GM19397 (cell line): ENCODE measurements at regions not wholly inside any gene's neighbourhood (a gene's known extent, or its start where the extent isn't known, plus 50 kb on each side); places are given as distances from the start of the nearest gene placed in this dataset.
"Not testable (repeated sequence)": the region's sequence is repeated elsewhere in the genome, so short reads cannot be mapped to it uniquely, and the experiment has no call there.

Experiments
- ATAC-seq: cut with Tn5 transposase; IDR thresholded peaks from one replicate; pipeline ENCODE4 v1.9.1; 2021; ENCODE audit warnings: mild to moderate bottlenecking, moderate library complexity; ENCODE audit not compliant: unreplicated experiment

DNA sequence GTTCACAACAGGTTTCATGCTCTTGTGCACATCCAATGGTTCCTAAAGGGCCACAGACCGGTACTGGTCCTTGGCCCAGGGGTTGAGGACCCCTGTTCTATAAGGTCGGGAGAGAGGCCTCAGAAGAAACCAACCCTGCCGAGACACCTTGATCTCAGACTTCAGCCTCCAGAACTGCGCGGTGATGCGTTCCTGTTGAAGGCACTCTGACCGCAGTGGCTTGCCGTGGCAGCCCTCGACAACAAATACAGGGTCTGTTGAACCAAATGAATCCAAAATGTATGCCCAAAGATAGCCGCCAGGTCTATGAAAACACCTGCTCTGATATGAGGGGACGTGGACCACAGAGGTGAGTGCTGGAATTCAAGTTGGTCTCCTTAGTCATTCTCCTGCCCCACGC is 389.8 kb downstream of the SEC14L1 start:
- ATAC-seq = no peak

- ATAC-seq = no peak
Measured at GRCh38 chr17:77531002-77531401, 390.2 kb downstream of the SEC14L1 start.

DNA sequence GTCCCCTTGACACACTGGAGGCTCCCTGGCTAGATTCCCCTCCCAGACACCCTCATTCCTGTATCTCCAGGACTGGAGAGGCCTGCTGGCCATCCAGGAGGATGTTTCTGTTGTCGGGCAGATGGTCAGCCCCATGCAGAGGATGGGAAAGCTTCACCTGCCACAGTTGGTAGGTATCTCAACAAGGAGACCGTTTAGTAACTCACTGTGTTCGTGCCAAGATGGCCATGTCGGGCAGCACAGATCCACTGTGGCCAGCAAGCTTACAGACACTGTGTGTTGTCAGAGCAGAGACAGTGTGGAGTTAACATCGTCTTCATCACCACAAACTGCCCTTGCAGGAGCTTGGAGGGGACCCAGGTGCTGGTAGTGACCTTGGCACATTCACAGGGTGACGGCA is 390.9 kb downstream of the SEC14L1 start:
- ATAC-seq = no peak

- ATAC-seq = not testable (repeated sequence)
Measured at GRCh38 chr17:77533697-77534096, 392.9 kb downstream of the SEC14L1 start.

DNA sequence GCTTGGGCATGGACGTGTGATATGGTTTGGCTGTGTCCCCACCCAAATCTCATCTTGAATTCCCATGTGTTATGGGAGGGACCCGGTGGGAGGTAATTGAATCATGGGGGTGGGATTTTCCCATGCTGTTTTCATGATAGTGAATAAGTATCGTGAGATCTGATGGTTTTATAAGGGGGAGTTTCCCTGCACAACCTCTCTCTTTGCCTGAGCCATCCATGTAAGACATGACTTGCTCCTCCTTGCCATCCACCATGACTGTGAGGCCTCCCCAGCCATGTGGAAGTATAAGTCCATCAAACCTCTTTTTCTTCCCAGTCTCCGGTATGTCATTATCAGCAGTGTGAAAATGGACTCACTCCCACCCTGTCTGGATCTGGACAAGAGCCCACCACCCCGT is 393.4 kb downstream of the SEC14L1 start:
- ATAC-seq = no peak

DNA sequence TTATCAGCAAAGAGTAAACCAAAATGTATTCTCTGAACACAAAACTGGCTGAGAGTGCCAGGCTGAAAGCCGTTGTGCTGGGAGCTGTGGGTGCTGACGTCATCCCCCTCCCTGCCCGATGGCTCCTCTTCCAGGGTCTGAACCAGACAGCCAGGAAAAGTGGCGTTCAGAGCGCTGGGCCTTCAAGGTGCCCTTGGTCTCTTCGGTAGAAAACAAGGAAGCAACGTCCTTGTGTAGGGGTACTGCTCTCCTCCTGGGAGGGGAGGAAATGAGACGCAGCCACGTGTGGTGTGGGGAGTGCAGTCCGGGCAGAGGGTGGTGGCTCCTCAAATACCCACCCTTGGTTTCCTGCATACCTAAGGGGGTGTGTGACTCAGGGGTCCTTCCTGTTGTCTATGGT is 394.7 kb downstream of the SEC14L1 start:
- no peak for ATAC-seq

DNA sequence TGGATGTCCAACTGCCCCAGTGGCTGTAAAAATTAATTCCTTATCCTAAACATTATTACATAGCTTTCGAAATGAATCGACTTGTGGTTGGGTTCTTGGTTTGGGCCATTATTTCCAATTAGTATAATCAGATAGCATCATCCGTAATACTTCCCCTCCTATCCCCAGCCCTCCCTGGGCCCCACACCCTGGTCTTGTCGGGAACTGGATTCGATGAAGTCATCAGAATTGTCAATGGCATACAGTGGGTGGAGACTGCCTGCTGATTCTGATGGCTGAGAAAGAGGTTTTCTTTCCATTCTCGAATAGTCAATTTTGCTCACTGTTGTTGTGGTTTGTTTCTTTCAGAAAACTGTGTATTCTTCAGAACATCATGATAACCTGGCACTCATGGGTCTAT is 395.1 kb downstream of the SEC14L1 start:
- ATAC-seq = no peak

- ATAC-seq = no peak
Measured at GRCh38 chr17:77537566-77537965, 396.8 kb downstream of the SEC14L1 start.

GRCh38 chr17:77540531-77540930 is 399.8 kb downstream of the SEC14L1 start:
- no peak for ATAC-seq

DNA sequence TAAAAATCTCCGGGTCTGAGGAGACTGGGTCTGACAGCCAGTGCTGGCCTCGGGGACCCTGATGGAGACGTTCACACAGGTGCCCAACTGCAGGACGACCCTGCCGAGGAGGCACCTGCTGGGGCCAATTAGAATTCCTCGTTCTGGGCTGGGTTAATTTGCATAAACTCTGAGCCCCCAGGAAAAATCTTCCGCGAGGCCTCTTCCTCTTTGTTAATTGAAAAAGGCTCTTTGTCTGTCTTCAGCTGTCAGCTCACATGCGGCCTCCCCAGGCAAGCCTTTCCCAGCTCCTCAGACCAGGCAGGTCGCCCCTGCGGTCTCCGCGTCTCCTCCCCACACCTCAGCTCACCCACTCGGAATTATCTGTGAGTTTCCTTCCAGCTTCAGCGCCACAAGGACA is 400.2 kb downstream of the SEC14L1 start:
- no peak for ATAC-seq

DNA sequence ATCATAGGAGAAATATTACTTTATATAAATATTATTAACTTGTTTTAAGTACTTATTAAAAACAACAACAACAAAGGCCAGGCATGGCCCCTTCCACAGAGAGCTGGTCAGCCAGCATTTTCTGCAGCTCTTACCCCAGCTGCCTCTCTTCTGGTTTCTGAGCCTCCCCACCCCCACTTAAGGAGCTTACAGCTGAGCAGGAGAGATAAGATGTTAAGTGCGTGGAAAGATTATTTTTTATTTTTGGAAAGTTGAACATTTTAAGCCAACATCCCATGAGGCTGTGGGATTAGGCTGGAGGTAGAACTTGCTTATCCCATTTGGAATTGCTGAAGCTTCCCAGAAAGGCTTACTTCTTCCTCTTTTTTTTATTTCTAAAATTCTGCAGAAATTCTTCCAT is 401.2 kb downstream of the SEC14L1 start:
- ATAC-seq = no peak

DNA sequence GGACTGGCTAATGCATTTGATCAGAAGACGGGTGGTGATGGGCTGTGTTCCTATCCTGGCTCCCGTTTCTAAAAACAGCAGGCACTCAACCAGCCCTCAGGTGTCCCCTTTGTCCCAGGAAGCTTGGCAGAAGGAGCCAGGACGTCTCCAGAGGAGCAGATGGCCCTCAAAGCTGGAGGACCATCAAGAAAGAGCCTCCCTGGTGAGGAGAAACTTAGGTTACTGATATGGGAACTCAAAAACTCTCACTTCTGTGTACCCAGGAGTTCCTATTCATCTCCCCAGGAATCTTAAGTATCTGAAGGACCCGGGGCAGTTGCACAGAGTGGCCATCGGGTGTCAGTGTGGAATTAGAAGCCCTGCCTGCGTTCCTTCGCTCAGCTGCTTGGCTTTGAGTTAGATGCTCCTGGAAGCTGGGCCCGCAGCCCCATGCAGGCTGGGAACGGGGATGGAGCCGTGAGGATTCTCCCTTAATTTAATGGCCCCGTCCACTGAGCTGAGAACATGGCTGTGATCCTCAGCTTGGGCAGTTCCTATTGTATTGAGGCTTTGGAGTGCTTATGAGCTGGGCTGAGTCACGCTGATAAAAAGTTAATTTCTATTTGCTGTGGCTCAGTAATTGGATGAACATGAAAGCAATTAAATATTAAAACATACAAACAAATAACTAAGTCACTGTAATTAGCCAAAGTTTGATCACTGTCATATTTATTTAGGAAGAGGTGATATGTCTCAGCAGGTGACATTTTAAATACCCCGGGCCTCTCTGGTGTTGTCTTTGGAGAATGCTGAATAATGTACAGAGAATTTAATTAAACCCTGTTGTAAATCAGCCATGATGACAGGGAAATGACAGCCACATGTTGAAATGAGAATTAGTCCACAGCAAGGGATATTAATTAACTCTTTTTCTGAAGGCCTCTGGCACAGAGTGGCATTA is 402.1 kb downstream of the SEC14L1 start:
- no peak for ATAC-seq

GRCh38 chr17:77543801-77544200 is 403.0 kb downstream of the SEC14L1 start:
- no peak for ATAC-seq

GRCh38 chr17:77544347-77545110 is 403.8 kb downstream of the SEC14L1 start:
- no peak for ATAC-seq

DNA sequence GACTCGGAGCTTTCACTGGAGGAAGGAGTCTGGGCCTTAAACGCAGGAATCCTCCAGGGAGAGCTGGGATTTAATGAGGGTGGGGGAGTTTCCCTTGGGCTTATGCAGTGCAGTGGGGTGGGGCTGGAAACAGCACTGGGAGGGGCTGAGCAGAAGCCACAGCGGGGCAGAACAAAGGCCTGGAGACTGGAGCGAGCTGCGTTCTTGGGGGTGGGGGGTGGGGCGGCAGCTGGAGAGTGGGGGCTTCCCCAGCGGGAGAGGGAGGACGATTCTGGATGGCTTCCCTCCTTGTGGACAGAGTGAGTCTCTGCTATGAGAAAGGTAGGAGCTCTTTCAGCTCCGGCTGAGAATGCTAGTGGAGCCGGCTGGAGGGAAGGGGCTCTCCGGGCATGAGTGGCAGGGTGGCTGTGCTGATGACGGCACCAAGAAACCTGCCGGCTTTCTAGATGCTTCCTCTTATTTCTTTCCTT is 406.0 kb downstream of the SEC14L1 start:
- no peak for ATAC-seq

- no peak for ATAC-seq
Measured at GRCh38 chr17:77548967-77549366, 408.2 kb downstream of the SEC14L1 start.

- ATAC-seq = no peak
Measured at GRCh38 chr17:77549726-77550366, 408.7 kb upstream of the TNRC6C start.

GRCh38 chr17:77553459-77554066 is 404.9 kb upstream of the TNRC6C start:
- ATAC-seq = no peak

- no peak for ATAC-seq
Measured at GRCh38 chr17:77555121-77555591, 403.3 kb upstream of the TNRC6C start.

- no peak for ATAC-seq
Measured at GRCh38 chr17:77555741-77556291, 402.7 kb upstream of the TNRC6C start.
